ENCODE measurements at regions not wholly inside any gene's neighbourhood (a gene's known extent, or its start where the extent isn't known, plus 50 kb on each side); places are given as distances from the start of the nearest gene placed in this dataset.

DNA sequence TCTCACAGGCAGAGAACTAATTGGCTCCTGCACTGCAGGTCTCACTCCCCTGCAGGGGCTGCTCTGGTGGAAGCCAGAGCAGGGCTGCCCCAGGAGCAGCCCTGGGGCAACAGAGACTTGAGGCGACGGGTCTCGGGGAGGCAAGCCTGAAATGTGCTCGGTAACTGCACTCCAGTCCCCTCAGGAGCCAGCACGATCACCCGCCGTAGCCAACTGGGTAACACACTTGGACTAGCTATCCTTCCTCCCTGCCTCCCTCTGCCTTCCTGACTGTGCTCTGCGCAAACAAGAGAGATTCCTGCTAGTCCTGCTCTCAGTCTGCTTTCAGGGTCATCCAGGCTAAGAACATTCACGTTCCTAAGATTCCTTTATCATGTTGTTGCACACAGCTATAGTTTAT lies 140.7 kb upstream of the NSMCE3 start:
- no peak for TF ChIP-seq CTCF (conservative IDR thresholded peaks at IDR 0.05)
- H3K18ac ChIP-seq (ENCODE audit: insufficient read length, low read depth, low read length), result no peak overlapping the region
- H3K9ac ChIP-seq (ENCODE audit: extremely low read depth, insufficient read length, low read length), result no peak overlapping the region
- no peak overlapping the region for H2BK15ac ChIP-seq (ENCODE audit: low read depth, low read length)
- no peak overlapping the region for H3K4me2 ChIP-seq (ENCODE audit: insufficient read depth, insufficient read length, low read length)
- no peak overlapping the region for H3T11ph ChIP-seq (ENCODE audit: low read length)
- H3K23me2 ChIP-seq (ENCODE audit: insufficient read length, low read depth, low read length, poor library complexity, severe bottlenecking), result no peaks in the 10 kb centered on the region
- H2BK120ac ChIP-seq (ENCODE audit: low read depth, low read length, poor library complexity, severe bottlenecking), result no peak overlapping the region
- H3K4me1 ChIP-seq (ENCODE audit: insufficient read depth, low read length), result no peaks in the 10 kb centered on the region; the same call in 1 of the 2 replicates
- no peaks in the 10 kb centered on the region for H3K9me3 ChIP-seq (ENCODE audit: control insufficient read depth, low read depth, low read length)
- no peak overlapping the region for H2AK5ac ChIP-seq (ENCODE audit: insufficient read length, low read length)
- H2BK20ac ChIP-seq (ENCODE audit: low read depth, low read length, poor library complexity, severe bottlenecking), result no peak overlapping the region
- H4K20me1 ChIP-seq (ENCODE audit: control insufficient read depth, insufficient read depth, insufficient read length), result no peaks in the 10 kb centered on the region
- H2BK5ac ChIP-seq (ENCODE audit: insufficient read length, low read length), result no peak overlapping the region
- DNase-seq, result no peak
- peaks cover 11 to 20% of the 10 kb centered on the region in 2 experiments for H3K4me1 Mint-ChIP-seq
- H3K9me3 Mint-ChIP-seq, result no peaks in the 10 kb centered on the region
- H3K4ac ChIP-seq (ENCODE audit: low read depth, low read length), result no peak overlapping the region
- peak overlapping the region in 2 of 3 experiments; percentile 34 to 49; a peak in 4 of 7 replicates for H3K27ac Mint-ChIP-seq
- H3K79me2 ChIP-seq (ENCODE audit: insufficient read depth, low read length), result no peaks in the 10 kb centered on the region; the same call in 1 of the 2 replicates
- H3K23ac ChIP-seq (ENCODE audit: insufficient read length, low read depth, low read length), result no peak overlapping the region
- WGBS (ENCODE audit: extremely low coverage, insufficient read length, low lambda C conversion rate), result no CpG with 5 or more reads among the region's 9 CpGs
- no peak overlapping the region for H3K4me3 Mint-ChIP-seq
- H2AFZ ChIP-seq (ENCODE audit: low read length), result no peak overlapping the region
- no peak overlapping the region for H4K91ac ChIP-seq (ENCODE audit: insufficient read length, low read depth, low read length)
- no peak overlapping the region for H4K5ac ChIP-seq (ENCODE audit: insufficient read length, low read depth, low read length)
- no peak overlapping the region for H3K14ac ChIP-seq (ENCODE audit: insufficient read depth, low read length)
- no peaks in the 10 kb centered on the region for H3K27me3 Mint-ChIP-seq (ENCODE audit: low read depth)
- no peaks in the 10 kb centered on the region for H3K27me3 ChIP-seq (ENCODE audit: insufficient read depth, low read length)
- H3K79me1 ChIP-seq (ENCODE audit: insufficient read depth, low read depth, low read length, poor library complexity, severe bottlenecking), result no peaks in the 10 kb centered on the region
- H4K8ac ChIP-seq (replicated peaks; ENCODE audit: insufficient read length, low read depth, low read length), result no peak overlapping the region
- H2BK12ac ChIP-seq (ENCODE audit: insufficient read length, low read depth, low read length), result no peak overlapping the region
- no peak overlapping the region for H3K56ac ChIP-seq (ENCODE audit: insufficient read length, low read depth, low read length)
- no peaks in the 10 kb centered on the region; a peak in 1 of 7 replicates for H3K36me3 Mint-ChIP-seq (ENCODE audit: insufficient read depth in 1 of 3, low read depth in 3 of 3)
- no peak overlapping the region for H3K27ac ChIP-seq (ENCODE audit: insufficient read length, low read depth, low read length)

All from H9 (cell line).